GM12878 (cell line): ENCODE measurements at regions not wholly inside any gene's neighbourhood (a gene's known extent, or its start where the extent isn't known, plus 50 kb on each side); places are given as distances from the start of the nearest gene placed in this dataset.

ENCODE experiments used
- ATAC-seq: fragments of 200-7000 bp; cut with Tn5 transposase; 3 replicates; pipeline ENCODE4 v1.9.1; 2020; ENCODE audit warnings: mild to moderate bottlenecking, moderate library complexity
- BruUV-seq: library from RNA; stranded (reverse); fragments of 400-500 nt; replicated peaks from 2 replicates; lab custom pipeline; 2021; lab: Mats Ljungman, UMichigan
- CTCF ChIA-PET: fragments of 300-600 bp; sonication (Branson Sonifier 250); formaldehyde crosslinking; extraction: SDS; loops from one replicate; lab custom pipeline; 2021; ENCODE audit warnings: inconsistent platforms; lab: Yijun Ruan, JAX
- POLR2A ChIA-PET: fragments of 350-600 bp; formaldehyde crosslinking; extraction: SDS; loops from one replicate; lab custom pipeline; 2021; ENCODE audit warnings: inconsistent platforms; lab: Charles Lee
- RAD21 ChIA-PET: fragments of 300-600 bp; sonication (Branson Sonifier 250); formaldehyde crosslinking; loops from one replicate; lab custom pipeline; 2023; ENCODE audit warnings: antibody characterized with exemption; ENCODE audit not compliant: unreplicated experiment; lab: Charles Lee
- SMC1A ChIA-PET: fragments of 300-600 bp; sonication (Branson Sonifier 250); formaldehyde crosslinking; loops from one replicate; lab custom pipeline; 2023; ENCODE audit not compliant: unreplicated experiment, uncharacterized antibody; lab: Charles Lee
- DNase-seq: peaks from one replicate; pipeline ENCODE4 v3.0.0-alpha.2; 2011; ENCODE audit warnings: low read depth, low spot score
- FAIRE-seq: peaks from 3 replicates; lab custom pipeline; 2011; peaks lifted over from hg19 to GRCh38; lab: Jason Lieb, UNC
- H2AFZ ChIP-seq: 2 replicates; pipeline ENCODE4 v1.6.0; 2011; ENCODE audit warnings: low read depth, low read length, control low read depth; ENCODE audit not compliant: control insufficient read depth
- H3K27ac ChIP-seq: 2 replicates; pipeline ENCODE4 v1.5.1; 2011; ENCODE audit warnings: control low read depth; ENCODE audit not compliant: control insufficient read depth, insufficient read depth
- H3K27me3 ChIP-seq, 2 experiments: replicated peaks in 1 of 2; 2 replicates each; pipeline versions ENCODE4 v1.6.0 to v1.6.1; 2011; ENCODE audit warnings: low read length in 1 of 2; ENCODE audit not compliant: control insufficient read depth in 2 of 2, insufficient read depth in 2 of 2
- H3K36me3 ChIP-seq, 2 experiments: 2 replicates each; pipeline ENCODE4 v1.5.1; 2011; ENCODE audit warnings: low read length in 1 of 2; ENCODE audit not compliant: control insufficient read depth in 2 of 2, insufficient read depth in 2 of 2
- H3K4me1 ChIP-seq: 2 replicates; pipeline ENCODE4 v1.6.1; 2011; ENCODE audit warnings: mild to moderate bottlenecking, low read length, moderate library complexity, mixed read lengths; ENCODE audit not compliant: control insufficient read depth, insufficient read depth
- H3K4me2 ChIP-seq: 2 replicates; pipeline ENCODE4 v1.6.0; 2011; ENCODE audit warnings: control low read depth; ENCODE audit not compliant: control insufficient read depth, insufficient read depth
- H3K4me3 ChIP-seq: fragments of 200-600 bp; sonication (generic); 2 replicates; pipeline ENCODE4 v1.5.1; 2016
- H3K79me2 ChIP-seq: 2 replicates; pipeline ENCODE4 v1.6.0; 2011; ENCODE audit warnings: low read length; ENCODE audit not compliant: control insufficient read depth, insufficient read depth
- H3K9ac ChIP-seq: 2 replicates; pipeline ENCODE4 v1.8.0; 2011; ENCODE audit warnings: low read length, control low read depth, mixed read lengths; ENCODE audit not compliant: control insufficient read depth, insufficient read depth
- H3K9me3 ChIP-seq: replicated peaks from 3 replicates; pipeline ENCODE4 v1.5.1; 2011; ENCODE audit warnings: mild to moderate bottlenecking, low read length; ENCODE audit not compliant: control insufficient read depth, insufficient read depth
- H4K20me1 ChIP-seq: 2 replicates; pipeline ENCODE4 v1.6.0; 2011; ENCODE audit not compliant: control insufficient read depth, insufficient read depth
- CEBPB ChIP-seq, 2 experiments: fragments of 150-350 bp in 1 of 2; IDR thresholded peaks; 2 replicates each; pipeline ENCODE4 v1.6.1; 2012 to 2014; ENCODE audit warnings: low read depth in 2 of 2, low read length in 2 of 2, borderline replicate concordance in 1 of 2, inconsistent platforms in 1 of 2
- ZSCAN29 ChIP-seq: fragments of 450-650 bp; IDR thresholded peaks from 2 replicates; pipeline ENCODE4 v1.6.1; 2017; ENCODE audit warnings: mild to moderate bottlenecking, moderate library complexity
- WGBS: methylation state at CpG from one replicate; pipeline ENCODE4 v1.1.6; 2016; ENCODE audit warnings: low lambda C conversion rate; ENCODE audit not compliant: insufficient replicate concordance, insufficient coverage; ENCODE audit errors: missing lambda C conversion rate; 5-methylcytosine and 5-hydroxymethylcytosine counted together
- in situ Hi-C: fragments of 300-500 bp; cut with MboI; formaldehyde crosslinking; loops from 9 replicates; pipeline ENCODE4 v1.14.3; 2018; ENCODE audit warnings: mixed read lengths
- intact Hi-C: fragments of 100-400 bp; cut with micrococcal nuclease; formaldehyde crosslinking; loops from one replicate; pipeline ENCODE4 v1.14.2; 2022; ENCODE audit not compliant: unreplicated experiment
- TF ChIP-seq, protein P1 (sequence below): fragments of 450-650 bp; IDR thresholded peaks from 2 replicates; pipeline ENCODE4 v1.6.1; 2016; ENCODE audit warnings: mild to moderate bottlenecking
- TF ChIP-seq, protein P2 (sequence below): IDR thresholded peaks from 2 replicates; pipeline ENCODE4 v1.6.1; 2012; ENCODE audit warnings: low read length, inconsistent platforms
- TF ChIP-seq, protein P3 (sequence below): IDR thresholded peaks from 2 replicates; pipeline ENCODE4 v1.6.1; 2012; ENCODE audit warnings: low read depth, low read length, improper control_type of control experiment

DNA sequence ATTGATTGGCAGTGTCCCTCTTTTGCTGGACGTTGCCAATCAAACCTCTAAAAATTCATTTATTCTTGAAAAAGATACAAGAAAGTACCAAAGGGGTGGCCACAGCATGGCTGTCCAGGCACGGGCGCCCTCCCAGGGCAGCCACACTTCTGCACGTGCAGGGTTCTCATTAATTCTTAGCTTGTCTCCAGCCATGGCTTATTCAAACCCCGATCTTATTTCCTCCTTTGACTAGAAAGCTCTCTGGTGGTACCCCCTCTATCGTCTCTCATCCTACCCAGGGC lies 123.9 kb downstream of the CTTN start:
- no peaks in the 10 kb centered on the region for H4K20me1 ChIP-seq
- in situ Hi-C loops (no loop called here), intact Hi-C loops (no loop called here)
- H3K4me3 ChIP-seq, result no peak overlapping the region
- TF ChIP-seq, protein P1, sequence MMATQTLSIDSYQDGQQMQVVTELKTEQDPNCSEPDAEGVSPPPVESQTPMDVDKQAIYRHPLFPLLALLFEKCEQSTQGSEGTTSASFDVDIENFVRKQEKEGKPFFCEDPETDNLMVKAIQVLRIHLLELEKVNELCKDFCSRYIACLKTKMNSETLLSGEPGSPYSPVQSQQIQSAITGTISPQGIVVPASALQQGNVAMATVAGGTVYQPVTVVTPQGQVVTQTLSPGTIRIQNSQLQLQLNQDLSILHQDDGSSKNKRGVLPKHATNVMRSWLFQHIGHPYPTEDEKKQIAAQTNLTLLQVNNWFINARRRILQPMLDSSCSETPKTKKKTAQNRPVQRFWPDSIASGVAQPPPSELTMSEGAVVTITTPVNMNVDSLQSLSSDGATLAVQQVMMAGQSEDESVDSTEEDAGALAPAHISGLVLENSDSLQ, result no peak
- TF ChIP-seq, protein P2, sequence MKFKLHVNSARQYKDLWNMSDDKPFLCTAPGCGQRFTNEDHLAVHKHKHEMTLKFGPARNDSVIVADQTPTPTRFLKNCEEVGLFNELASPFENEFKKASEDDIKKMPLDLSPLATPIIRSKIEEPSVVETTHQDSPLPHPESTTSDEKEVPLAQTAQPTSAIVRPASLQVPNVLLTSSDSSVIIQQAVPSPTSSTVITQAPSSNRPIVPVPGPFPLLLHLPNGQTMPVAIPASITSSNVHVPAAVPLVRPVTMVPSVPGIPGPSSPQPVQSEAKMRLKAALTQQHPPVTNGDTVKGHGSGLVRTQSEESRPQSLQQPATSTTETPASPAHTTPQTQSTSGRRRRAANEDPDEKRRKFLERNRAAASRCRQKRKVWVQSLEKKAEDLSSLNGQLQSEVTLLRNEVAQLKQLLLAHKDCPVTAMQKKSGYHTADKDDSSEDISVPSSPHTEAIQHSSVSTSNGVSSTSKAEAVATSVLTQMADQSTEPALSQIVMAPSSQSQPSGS, result no peak
- TF ChIP-seq, protein P3, sequence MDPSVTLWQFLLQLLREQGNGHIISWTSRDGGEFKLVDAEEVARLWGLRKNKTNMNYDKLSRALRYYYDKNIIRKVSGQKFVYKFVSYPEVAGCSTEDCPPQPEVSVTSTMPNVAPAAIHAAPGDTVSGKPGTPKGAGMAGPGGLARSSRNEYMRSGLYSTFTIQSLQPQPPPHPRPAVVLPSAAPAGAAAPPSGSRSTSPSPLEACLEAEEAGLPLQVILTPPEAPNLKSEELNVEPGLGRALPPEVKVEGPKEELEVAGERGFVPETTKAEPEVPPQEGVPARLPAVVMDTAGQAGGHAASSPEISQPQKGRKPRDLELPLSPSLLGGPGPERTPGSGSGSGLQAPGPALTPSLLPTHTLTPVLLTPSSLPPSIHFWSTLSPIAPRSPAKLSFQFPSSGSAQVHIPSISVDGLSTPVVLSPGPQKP, result no peak
- TF ChIP-seq ZSCAN29, result no peak
- no peak for TF ChIP-seq CEBPB (IDR thresholded peaks at IDR 0.05; ENCODE audit: borderline replicate concordance in 1 of 2, low read depth in 2 of 2, low read length in 2 of 2)
- RAD21 ChIA-PET, result no interaction called here
- DNase-seq (no peak), FAIRE-seq (no peak), ATAC-seq (no peak)
- H3K9me3 ChIP-seq, result no peaks in the 10 kb centered on the region; the same call in 2 of the 3 replicates
- H3K27ac ChIP-seq, result no peak overlapping the region
- H3K79me2 ChIP-seq, result no peaks in the 10 kb centered on the region
- CTCF ChIA-PET, result interaction anchor here (0.6 kb wide), 1 partner anchor 12 kb away, joined by 3 read pairs; no protein-coding TSS in a partner anchor
- WGBS, result 60% methylated on average over 6 of the region's 6 CpGs
- BruUV-seq, result no TSS peak
- H3K36me3 ChIP-seq, result no peaks in the 10 kb centered on the region
- H3K4me2 ChIP-seq, result no peak overlapping the region
- no peaks in the 10 kb centered on the region; a peak in 1 of 4 replicates for H3K27me3 ChIP-seq
- SMC1A ChIA-PET, result no interaction called here
- no peaks in the 10 kb centered on the region for H3K4me1 ChIP-seq
- POLR2A ChIA-PET, result no interaction called here
- H3K9ac ChIP-seq, result no peak overlapping the region
- H2AFZ ChIP-seq, result no peak overlapping the region
